ENCODE measurements at regions not wholly inside any gene's neighbourhood (a gene's known extent, or its start where the extent isn't known, plus 50 kb on each side); places are given as distances from the start of the nearest gene placed in this dataset.

DNA sequence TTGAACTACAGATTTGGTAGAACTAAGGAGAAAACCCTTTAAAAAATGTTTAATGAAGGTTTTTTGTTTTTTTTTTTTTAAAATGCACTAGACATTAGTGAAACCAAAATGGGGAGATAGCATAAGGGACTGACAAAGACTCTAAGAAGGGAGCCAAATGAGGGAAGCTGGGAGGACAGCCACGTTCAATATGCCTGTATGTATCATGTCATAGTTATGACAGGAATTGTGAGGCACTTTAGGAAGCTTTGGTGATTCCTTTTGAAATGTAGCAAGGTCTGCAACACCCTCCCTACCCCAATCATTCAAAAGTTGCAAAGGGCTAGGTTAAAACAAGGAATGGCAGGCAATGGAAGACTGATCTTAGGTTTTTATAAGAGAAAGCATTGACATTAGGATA is 526.0 kb downstream of the TLL1 start:
- no peak for TF ChIP-seq CTCF (IDR thresholded peaks at IDR 0.05)
- TF ChIP-seq POLR2A (IDR thresholded peaks at IDR 0.05), result no peak

Data from esophagus squamous epithelium (tissue), 4 donors.